Body of pancreas (tissue), 4 donors: ENCODE measurements at regions not wholly inside any gene's neighbourhood (a gene's known extent, or its start where the extent isn't known, plus 50 kb on each side); places are given as distances from the start of the nearest gene placed in this dataset.

ENCODE experiments used
- POLR2A ChIP-seq, 3 donors: fragments of 450-650 bp; IDR thresholded peaks; one replicate each; pipeline ENCODE4 v1.6.1; 2016; ENCODE audit warnings: antibody characterized with exemption in 3 of 3, mild to moderate bottlenecking in 2 of 3
- TF ChIP-seq, protein P1 (sequence below), 7 experiments: fragments of 450-650 bp in 4 of 7; fragments of 200-600 bp in 3 of 7; sonication (generic) in 3 of 7; IDR thresholded peaks; one replicate each; pipeline ENCODE4 v1.5.1; 2016 to 2019; ENCODE audit warnings: antibody characterized with exemption in 7 of 7

DNA sequence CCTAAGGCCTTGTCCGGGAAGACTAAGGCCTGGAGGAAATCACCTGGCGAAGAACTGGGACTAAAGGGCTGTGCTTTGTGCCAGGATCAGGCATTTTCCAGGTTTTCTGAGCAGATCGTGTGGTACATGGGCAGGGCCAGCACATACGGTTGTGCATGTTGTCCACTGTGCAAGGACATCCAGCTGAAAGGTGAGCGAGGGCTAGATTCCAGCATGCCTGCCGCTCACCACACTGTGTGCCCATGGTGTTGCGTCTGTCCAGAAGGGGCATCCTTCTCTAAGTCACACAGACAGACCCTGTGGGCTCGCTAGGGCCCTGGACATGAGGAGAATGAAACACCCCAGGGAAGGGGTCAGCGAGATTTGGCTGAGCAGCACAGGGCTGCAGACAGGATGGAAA, 80.3 kb upstream of the TAF1B start:
- TF ChIP-seq, protein P1, sequence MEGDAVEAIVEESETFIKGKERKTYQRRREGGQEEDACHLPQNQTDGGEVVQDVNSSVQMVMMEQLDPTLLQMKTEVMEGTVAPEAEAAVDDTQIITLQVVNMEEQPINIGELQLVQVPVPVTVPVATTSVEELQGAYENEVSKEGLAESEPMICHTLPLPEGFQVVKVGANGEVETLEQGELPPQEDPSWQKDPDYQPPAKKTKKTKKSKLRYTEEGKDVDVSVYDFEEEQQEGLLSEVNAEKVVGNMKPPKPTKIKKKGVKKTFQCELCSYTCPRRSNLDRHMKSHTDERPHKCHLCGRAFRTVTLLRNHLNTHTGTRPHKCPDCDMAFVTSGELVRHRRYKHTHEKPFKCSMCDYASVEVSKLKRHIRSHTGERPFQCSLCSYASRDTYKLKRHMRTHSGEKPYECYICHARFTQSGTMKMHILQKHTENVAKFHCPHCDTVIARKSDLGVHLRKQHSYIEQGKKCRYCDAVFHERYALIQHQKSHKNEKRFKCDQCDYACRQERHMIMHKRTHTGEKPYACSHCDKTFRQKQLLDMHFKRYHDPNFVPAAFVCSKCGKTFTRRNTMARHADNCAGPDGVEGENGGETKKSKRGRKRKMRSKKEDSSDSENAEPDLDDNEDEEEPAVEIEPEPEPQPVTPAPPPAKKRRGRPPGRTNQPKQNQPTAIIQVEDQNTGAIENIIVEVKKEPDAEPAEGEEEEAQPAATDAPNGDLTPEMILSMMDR (IDR thresholded peaks at IDR 0.05), result no peak
- TF ChIP-seq POLR2A (IDR thresholded peaks at IDR 0.05), result no peak
